AG10803 (cell line): ENCODE measurements at regions not wholly inside any gene's neighbourhood (a gene's known extent, or its start where the extent isn't known, plus 50 kb on each side); places are given as distances from the start of the nearest gene placed in this dataset.
A peak's percentile ranks its signal among the peaks of the same experiment; 100 is the strongest.

Experiments
- DNase-seq: peaks from one replicate; pipeline ENCODE4 v3.0.0; 2010; ENCODE audit warnings: low read depth
- H3K4me3 ChIP-seq: 2 replicates; pipeline ENCODE4 v1.5.1; 2011; ENCODE audit warnings: mild to moderate bottlenecking, low read length, control low read depth
- CTCF ChIP-seq: conservative IDR thresholded peaks from 2 replicates; pipeline ENCODE4 v1.5.1; 2011; ENCODE audit warnings: mild to moderate bottlenecking, low read length, control low read depth, inconsistent platforms

- H3K4me3 ChIP-seq = no peak overlapping the region
- no peak for TF ChIP-seq CTCF
- DNase-seq = peak; percentile 42
Measured at GRCh38 chr1:78369546-78369945, 121.2 kb upstream of the PTGFR start.

- no peak for TF ChIP-seq CTCF
- DNase-seq = peak; percentile 78
- H3K4me3 ChIP-seq = no peak overlapping the region
Measured at GRCh38 chr1:78370356-78370755, 120.4 kb upstream of the PTGFR start.

GRCh38 chr1:78370779-78371482, 119.8 kb upstream of the PTGFR start:
- DNase-seq = peak; percentile 94
- TF ChIP-seq CTCF = no peak

GRCh38 chr1:78373676-78374075, 117.1 kb upstream of the PTGFR start:
- TF ChIP-seq CTCF = no peak
- no peak overlapping the region for H3K4me3 ChIP-seq

More at GRCh38 chr1:78370779-78371482, 119.8 kb upstream of the PTGFR start:
- H3K4me3 ChIP-seq = no peak overlapping the region

DNA sequence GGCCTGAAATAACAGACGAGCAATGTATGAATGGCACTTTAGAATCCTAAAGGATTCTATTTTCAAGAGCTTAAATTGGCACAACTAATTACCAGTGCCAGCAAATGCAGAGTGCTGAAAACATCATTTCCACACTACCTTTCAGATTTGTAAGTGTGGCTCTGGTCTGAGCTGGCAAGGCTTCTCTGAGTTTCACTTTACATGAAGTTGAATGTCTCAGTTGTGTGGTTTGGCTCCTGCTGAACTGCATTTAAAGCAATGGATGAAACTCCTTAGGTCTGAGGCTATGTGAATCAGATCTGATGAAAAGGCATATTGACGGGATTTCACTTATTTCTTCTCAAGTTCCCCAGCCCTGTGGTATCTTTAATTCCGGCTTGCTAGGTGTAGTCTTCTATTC, 114.8 kb upstream of the PTGFR start:
- DNase-seq = peak; percentile 82
- no peak overlapping the region for H3K4me3 ChIP-seq
- TF ChIP-seq CTCF = no peak

More at GRCh38 chr1:78373676-78374075, 117.1 kb upstream of the PTGFR start:
- DNase-seq = no peak

DNA sequence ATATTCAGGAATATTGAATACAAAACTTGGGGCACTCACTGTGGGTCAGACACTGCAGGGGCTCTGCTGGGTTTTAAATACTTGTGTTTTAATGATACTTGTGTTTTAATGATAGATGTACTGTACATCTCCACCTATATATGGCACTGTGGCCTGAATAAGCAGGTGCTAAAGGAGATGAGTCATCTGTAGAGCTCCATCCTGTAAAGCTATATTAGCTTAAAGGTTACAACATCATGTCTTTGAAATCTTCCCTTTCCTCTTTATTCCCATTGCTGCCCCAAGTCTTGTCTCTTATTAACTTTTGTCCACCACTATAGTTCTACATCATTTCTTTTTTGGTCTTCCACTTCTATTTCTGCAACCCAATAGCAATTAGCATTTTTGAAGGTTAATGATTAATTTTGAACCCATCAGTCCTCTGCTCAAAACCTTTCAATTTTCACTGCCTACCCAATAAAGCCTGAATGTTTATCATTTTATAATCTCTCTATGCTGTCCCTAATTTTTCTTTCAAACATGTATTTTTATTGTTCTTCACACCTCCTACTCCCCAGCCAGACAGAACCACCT, 113.3 kb upstream of the PTGFR start:
- no peak for DNase-seq
- no peak for TF ChIP-seq CTCF
- no peak overlapping the region for H3K4me3 ChIP-seq

- no peak overlapping the region for H3K4me3 ChIP-seq
- DNase-seq = no peak
- no peak for TF ChIP-seq CTCF
Measured at GRCh38 chr1:78383923-78384322, 106.9 kb upstream of the PTGFR start.
